ENCODE measurements at regions not wholly inside any gene's neighbourhood (a gene's known extent, or its start where the extent isn't known, plus 50 kb on each side); places are given as distances from the start of the nearest gene placed in this dataset.
"Not testable (repeated sequence)": the region's sequence is repeated elsewhere in the genome, so short reads cannot be mapped to it uniquely, and the experiment has no call there.

- no peak for DNase-seq
Observed at GRCh38 chr1:119191325-119191724, 50.9 kb upstream of the WARS2 start.

GRCh38 chr1:119204197-119204960 lies 63.9 kb upstream of the WARS2 start:
- DNase-seq: no peak

- no peak for DNase-seq
Observed at GRCh38 chr1:119204961-119205357, 64.5 kb upstream of the WARS2 start.

GRCh38 chr1:119209061-119209460 lies 68.6 kb upstream of the WARS2 start:
- DNase-seq: no peak

- no peak for DNase-seq
Observed at GRCh38 chr1:119209596-119210295, 69.3 kb upstream of the WARS2 start.

GRCh38 chr1:119210296-119210649 lies 69.8 kb upstream of the WARS2 start:
- DNase-seq: no peak

- not testable (repeated sequence) for DNase-seq
Observed at GRCh38 chr1:119213213-119213612, 72.8 kb upstream of the WARS2 start.

GRCh38 chr1:119214961-119215360 lies 74.5 kb upstream of the WARS2 start:
- not testable (repeated sequence) for DNase-seq

- no peak for DNase-seq
Observed at GRCh38 chr1:119217309-119217828, 76.9 kb upstream of the WARS2 start.

- no peak for DNase-seq
Observed at GRCh38 chr1:119219711-119220110, 79.3 kb upstream of the WARS2 start.

GRCh38 chr1:119220991-119221390 lies 80.5 kb upstream of the WARS2 start:
- DNase-seq: no peak

GRCh38 chr1:119222271-119222670 lies 81.8 kb upstream of the WARS2 start:
- no peak for DNase-seq

GRCh38 chr1:119225265-119225664 lies 84.8 kb upstream of the WARS2 start:
- no peak for DNase-seq

- no peak for DNase-seq
Observed at GRCh38 chr1:119225831-119226230, 85.4 kb upstream of the WARS2 start.

- DNase-seq: no peak
Observed at GRCh38 chr1:119226321-119226720, 85.9 kb upstream of the WARS2 start.

- no peak for DNase-seq
Observed at GRCh38 chr1:119226913-119227312, 86.5 kb upstream of the WARS2 start.

- DNase-seq: no peak
Observed at GRCh38 chr1:119227456-119227855, 87.0 kb upstream of the WARS2 start.

- no peak for DNase-seq
Observed at GRCh38 chr1:119228335-119229080, 88.1 kb upstream of the WARS2 start.

GRCh38 chr1:119235120-119235519 lies 94.7 kb upstream of the WARS2 start:
- DNase-seq: no peak

- DNase-seq: no peak
Observed at GRCh38 chr1:119245881-119246280, 105.4 kb upstream of the WARS2 start.

- no peak for DNase-seq
Observed at GRCh38 chr1:119249283-119249682, 108.8 kb upstream of the WARS2 start.

- DNase-seq: no peak
Observed at GRCh38 chr1:119250299-119250698, 109.8 kb upstream of the WARS2 start.

- no peak for DNase-seq
Observed at GRCh38 chr1:119251751-119252150, 111.3 kb upstream of the WARS2 start.

GRCh38 chr1:119253366-119253765 lies 112.9 kb upstream of the WARS2 start:
- DNase-seq: no peak
